Right lobe of liver (tissue), 6 donors: ENCODE measurements at regions not wholly inside any gene's neighbourhood (a gene's known extent, or its start where the extent isn't known, plus 50 kb on each side); places are given as distances from the start of the nearest gene placed in this dataset.

Experiments
- ATAC-seq, 4 donors: fragments of 200-7000 bp; cut with Tn5 transposase; one replicate each; pipeline ENCODE4 v1.9.1; 2020; ENCODE audit warnings: mild to moderate bottlenecking in 4 of 4, moderate library complexity in 4 of 4
- DNase-seq, 3 donors: peaks; one replicate each; pipeline ENCODE4 v3.0.0-alpha.2; 2020
- H3K27ac ChIP-seq, 3 donors: fragments of 200-600 bp; one replicate each; pipeline ENCODE4 v1.8.0; 2022
- H3K27me3 ChIP-seq, 2 donors: fragments of 200-600 bp; one replicate each; pipeline ENCODE4 v1.8.0; 2022
- H3K36me3 ChIP-seq, 4 donors: fragments of 200-600 bp; sonication (generic) in 1 of 4; one replicate each; pipeline versions ENCODE4 v1.5.1 to v1.8.0; 2017 to 2022; ENCODE audit warnings: control low read depth in 1 of 4
- H3K4me1 ChIP-seq, 4 donors: fragments of 200-600 bp; sonication (generic) in 1 of 4; one replicate each; pipeline versions ENCODE4 v1.5.1 to v1.8.0; 2017 to 2022; ENCODE audit warnings: control low read depth in 1 of 4
- H3K4me3 ChIP-seq, 3 donors: fragments of 200-600 bp; one replicate each; pipeline ENCODE4 v1.8.0; 2022
- H3K9me3 ChIP-seq, 4 donors: fragments of 200-600 bp; sonication (generic) in 1 of 4; one replicate each; pipeline versions ENCODE4 v1.5.1 to v1.8.0; 2017 to 2022; ENCODE audit warnings: control low read depth in 1 of 4
- POLR2A ChIP-seq: fragments of 450-650 bp; IDR thresholded peaks from one replicate; pipeline ENCODE4 v1.6.1; 2017; ENCODE audit warnings: antibody characterized with exemption, mild to moderate bottlenecking
- WGBS: methylation state at CpG from one replicate; pipeline ENCODE4 v1.1.6; 2018; ENCODE audit warnings: low coverage, low lambda C conversion rate; ENCODE audit not compliant: insufficient coverage; ENCODE audit errors: missing lambda C conversion rate; 5-methylcytosine and 5-hydroxymethylcytosine counted together
- intact Hi-C, 2 donors: fragments of 100-400 bp; cut with DNase I; formaldehyde crosslinking; loops; one replicate each; pipeline versions ENCODE4 v1.11.2 to v1.14.1; 2022
- TF ChIP-seq, protein P1 (sequence below), 4 donors: fragments of 200-600 bp in 3 of 4; fragments of 450-650 bp in 1 of 4; IDR thresholded peaks; one replicate each; pipeline versions ENCODE4 v1.5.1 to v1.8.0; 2016 to 2022; ENCODE audit warnings: antibody characterized with exemption in 4 of 4, mild to moderate bottlenecking in 2 of 4
- donor health status: DM: no; HTN: yes; CAD: no.
- donor health status: DM: no; HTN: no; CAD: no.
- donor health status: DM: no; HTN: no; CAD: no.
- donor health status: DM: no; HTN: yes; CAD: no.
- donor health status: DM: no; HTN: yes; CAD: no.

DNA sequence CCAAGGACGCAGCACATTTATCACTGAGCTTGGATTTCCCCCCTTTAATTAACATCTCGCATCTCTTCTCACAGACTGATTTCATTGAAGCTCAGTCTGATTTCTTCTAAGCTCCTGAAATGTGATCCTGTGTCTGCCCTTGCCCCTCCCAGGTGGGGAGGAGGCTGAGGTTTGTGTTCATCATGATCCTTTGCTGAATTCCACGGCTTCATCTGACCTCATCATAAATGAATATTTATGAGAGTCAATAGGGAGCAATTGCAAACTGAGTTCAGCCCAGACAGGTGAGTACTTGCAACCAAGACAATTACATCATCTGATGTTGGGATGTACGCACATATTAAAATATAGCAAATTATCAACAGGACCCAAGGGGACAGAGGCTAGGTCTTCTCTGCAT is 72.4 kb downstream of the MAP1LC3B2 start:
- no peak overlapping the region for H3K27ac ChIP-seq
- intact Hi-C loops: no loop called here
- TF ChIP-seq POLR2A: no peak
- TF ChIP-seq, protein P1, sequence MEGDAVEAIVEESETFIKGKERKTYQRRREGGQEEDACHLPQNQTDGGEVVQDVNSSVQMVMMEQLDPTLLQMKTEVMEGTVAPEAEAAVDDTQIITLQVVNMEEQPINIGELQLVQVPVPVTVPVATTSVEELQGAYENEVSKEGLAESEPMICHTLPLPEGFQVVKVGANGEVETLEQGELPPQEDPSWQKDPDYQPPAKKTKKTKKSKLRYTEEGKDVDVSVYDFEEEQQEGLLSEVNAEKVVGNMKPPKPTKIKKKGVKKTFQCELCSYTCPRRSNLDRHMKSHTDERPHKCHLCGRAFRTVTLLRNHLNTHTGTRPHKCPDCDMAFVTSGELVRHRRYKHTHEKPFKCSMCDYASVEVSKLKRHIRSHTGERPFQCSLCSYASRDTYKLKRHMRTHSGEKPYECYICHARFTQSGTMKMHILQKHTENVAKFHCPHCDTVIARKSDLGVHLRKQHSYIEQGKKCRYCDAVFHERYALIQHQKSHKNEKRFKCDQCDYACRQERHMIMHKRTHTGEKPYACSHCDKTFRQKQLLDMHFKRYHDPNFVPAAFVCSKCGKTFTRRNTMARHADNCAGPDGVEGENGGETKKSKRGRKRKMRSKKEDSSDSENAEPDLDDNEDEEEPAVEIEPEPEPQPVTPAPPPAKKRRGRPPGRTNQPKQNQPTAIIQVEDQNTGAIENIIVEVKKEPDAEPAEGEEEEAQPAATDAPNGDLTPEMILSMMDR (IDR thresholded peaks at IDR 0.05): no peak
- H3K4me3 ChIP-seq: no peak overlapping the region
- no peaks in the 10 kb centered on the region for H3K9me3 ChIP-seq
- DNase-seq (no peak), ATAC-seq (no peak)
- WGBS: 93% methylated on average over 4 of the region's 4 CpGs
- H3K36me3 ChIP-seq: no peaks in the 10 kb centered on the region
- H3K27me3 ChIP-seq: no peaks in the 10 kb centered on the region
- peaks cover 0 to 22% (median 6%) of the 10 kb centered on the region in 4 donors for H3K4me1 ChIP-seq

DNA sequence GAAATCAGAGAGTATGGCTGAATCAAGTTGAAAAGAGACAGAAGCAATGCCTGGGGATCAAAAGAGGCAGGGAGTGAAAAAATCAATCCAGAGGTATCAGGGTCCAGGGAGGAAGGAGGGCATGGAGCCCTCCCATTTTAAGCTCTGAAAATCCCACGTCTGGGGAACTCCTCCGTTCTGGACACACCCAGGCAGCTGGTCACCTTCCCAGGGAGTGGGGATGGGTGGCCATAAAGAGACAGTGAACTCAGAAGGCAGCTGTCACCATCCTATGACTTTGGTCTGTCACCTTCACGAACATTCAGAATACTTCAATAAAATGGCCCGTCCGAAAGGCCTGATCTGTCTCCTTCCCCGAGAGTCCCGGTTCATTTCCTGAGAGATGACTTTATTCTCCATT is 71.6 kb downstream of the MAP1LC3B2 start:
- Histone ChIP-seq H3K27me3 (no peaks in the 10 kb centered on the region), H3K4me3 (no peak overlapping the region), H3K27ac (no peak overlapping the region), H3K36me3 (no peaks in the 10 kb centered on the region), H3K4me1 (peaks cover 0 to 16% (median under 1%) of the 10 kb centered on the region in 4 donors), H3K9me3 (no peaks in the 10 kb centered on the region)
- 82% methylated on average over 6 of the region's 7 CpGs for whole genome bisulfite sequencing
- intact Hi-C loops: no loop called here
- ATAC-seq: no peak
- TF ChIP-seq, protein P1 (IDR thresholded peaks at IDR 0.05): no peak
- TF ChIP-seq POLR2A: no peak
- DNase-seq: no peak

DNA sequence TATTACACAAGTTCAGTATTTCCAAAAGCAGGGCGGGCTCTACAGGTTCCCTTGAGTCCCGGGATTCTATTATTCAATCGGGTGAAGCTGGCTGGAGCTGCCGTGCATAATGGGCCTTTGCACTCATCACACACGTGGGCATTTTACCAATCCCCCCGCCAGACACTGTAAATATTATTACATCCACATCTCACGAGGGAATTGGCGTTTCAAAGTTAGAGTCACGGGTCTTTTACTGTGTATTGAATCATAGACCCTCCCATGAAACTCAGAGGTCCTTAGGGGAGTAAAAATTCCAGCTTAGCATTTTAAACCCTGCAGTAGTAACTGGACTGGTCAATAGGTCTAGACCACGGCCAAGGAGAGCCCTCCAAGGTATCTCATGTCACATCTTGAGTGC is 70.3 kb downstream of the MAP1LC3B2 start:
- no peak overlapping the region for H3K4me3 ChIP-seq
- 82% methylated on average over 9 of the region's 10 CpGs for WGBS
- ATAC-seq: no peak
- TF ChIP-seq, protein P1 (IDR thresholded peaks at IDR 0.05): no peak
- TF ChIP-seq POLR2A: no peak
- H3K4me1 ChIP-seq: peaks cover 0 to 13% (median 0%) of the 10 kb centered on the region in 4 donors
- intact Hi-C loops: no loop called here
- no peak overlapping the region for H3K27ac ChIP-seq
- no peaks in the 10 kb centered on the region for H3K27me3 ChIP-seq
- no peaks in the 10 kb centered on the region for H3K36me3 ChIP-seq
- no peaks in the 10 kb centered on the region for H3K9me3 ChIP-seq
- no peak for DNase-seq

DNA sequence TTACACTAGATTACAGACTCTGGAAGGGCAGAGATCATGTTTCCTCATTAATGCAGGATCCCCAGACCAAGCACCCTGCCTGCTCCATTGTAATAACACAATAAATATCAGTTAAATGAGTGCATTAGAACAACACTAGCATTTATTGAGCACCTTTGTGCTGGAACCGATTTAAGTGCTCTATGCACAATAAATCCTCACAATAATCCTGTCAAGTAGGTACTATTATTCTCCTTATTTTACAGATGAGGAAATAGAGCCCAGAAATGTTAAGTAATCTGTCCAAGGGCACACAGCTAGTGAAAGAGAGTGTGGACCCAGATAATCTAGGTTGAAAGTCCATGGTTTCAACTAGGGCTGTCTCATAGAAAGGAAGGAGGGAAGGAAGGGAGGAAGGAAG is 69.8 kb downstream of the MAP1LC3B2 start:
- TF ChIP-seq, protein P1 (IDR thresholded peaks at IDR 0.05): no peak
- TF ChIP-seq POLR2A: no peak
- ATAC-seq (no peak), DNase-seq (no peak)
- intact Hi-C loops: no loop called here
- no peaks in the 10 kb centered on the region for H3K36me3 ChIP-seq
- 80% methylated on average over 1 of the region's 1 CpG for WGBS
- peaks cover 0 to 13% (median 0%) of the 10 kb centered on the region in 4 donors for H3K4me1 ChIP-seq
- no peaks in the 10 kb centered on the region for H3K9me3 ChIP-seq
- H3K27ac ChIP-seq: no peak overlapping the region
- H3K27me3 ChIP-seq: no peaks in the 10 kb centered on the region
- H3K4me3 ChIP-seq: no peak overlapping the region

DNA sequence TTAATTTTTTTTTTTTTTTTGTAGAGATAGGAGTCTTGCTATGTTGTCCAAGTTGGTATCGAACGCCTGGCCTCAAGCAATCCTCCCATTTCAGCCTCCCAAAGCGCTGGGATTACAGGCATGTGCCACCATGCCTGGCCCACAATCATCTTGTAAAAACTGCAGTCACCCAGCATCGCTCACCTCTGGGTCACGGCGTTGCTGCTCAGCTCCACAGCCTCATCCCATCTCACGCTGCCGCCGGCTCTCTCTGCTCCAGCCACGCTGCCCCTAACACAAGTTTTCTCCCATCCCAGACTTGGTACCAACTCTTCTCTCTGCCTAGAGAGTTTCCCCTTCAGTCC is 69.2 kb downstream of the MAP1LC3B2 start:
- Histone ChIP-seq H3K27me3 (no peaks in the 10 kb centered on the region), H3K4me1 (peaks cover 0 to 7% (median 0%) of the 10 kb centered on the region in 4 donors), H3K4me3 (no peak overlapping the region), H3K9me3 (no peaks in the 10 kb centered on the region), H3K36me3 (no peaks in the 10 kb centered on the region), H3K27ac (no peak overlapping the region)
- 88% methylated on average over 10 of the region's 10 CpGs for whole genome bisulfite sequencing
- no peak for ATAC-seq
- TF ChIP-seq, protein P1 (IDR thresholded peaks at IDR 0.05): no peak
- no peak for TF ChIP-seq POLR2A
- DNase-seq: no peak
- intact Hi-C loops: no loop called here
